IMR-90 (cell line): ENCODE measurements at regions not wholly inside any gene's neighbourhood (a gene's known extent, or its start where the extent isn't known, plus 50 kb on each side); places are given as distances from the start of the nearest gene placed in this dataset.

Experiments used
- ATAC-seq: fragments of 200-7000 bp; cut with Tn5 transposase; 2 replicates; pipeline ENCODE4 v1.9.1; 2020; ENCODE audit warnings: low read depth, mild to moderate bottlenecking, moderate library complexity
- BruUV-seq: library from RNA; stranded (reverse); fragments of 400-500 nt; replicated peaks from 2 replicates; lab custom pipeline; 2021; lab: Mats Ljungman, UMichigan
- CTCF ChIA-PET: fragments of 300-600 bp; formaldehyde crosslinking; extraction: SDS; loops from one replicate; lab custom pipeline; 2021; ENCODE audit warnings: antibody characterized with exemption; lab: Yijun Ruan, JAX
- POLR2A ChIA-PET: fragments of 300-600 bp; sonication (Branson Sonifier 250); formaldehyde crosslinking; loops from one replicate; lab custom pipeline; 2022; ENCODE audit warnings: antibody characterized with exemption; ENCODE audit not compliant: unreplicated experiment; lab: Charles Lee
- DNase-seq: peaks from one replicate; pipeline ENCODE4 v3.0.0; 2013
- H2AFZ ChIP-seq: replicated peaks from 2 replicates; pipeline ENCODE3; 2013; ENCODE audit warnings: low read length, mild to moderate bottlenecking; ENCODE audit not compliant: poor library complexity
- H2AK5ac ChIP-seq: 2 replicates; pipeline ENCODE4 v1.6.1; 2013; ENCODE audit warnings: low read depth, low read length, inconsistent platforms
- H2AK9ac ChIP-seq: replicated peaks from 2 replicates; pipeline ENCODE3; 2013; ENCODE audit warnings: mild to moderate bottlenecking, low read depth, low read length, moderate library complexity; ENCODE audit not compliant: poor library complexity
- H2BK120ac ChIP-seq: 2 replicates; pipeline ENCODE4 v1.6.1; 2013; ENCODE audit warnings: low read depth, low read length, inconsistent platforms
- H2BK15ac ChIP-seq: 3 replicates; pipeline ENCODE4 v1.6.1; 2013; ENCODE audit warnings: low read depth, low read length, inconsistent platforms
- H2BK20ac ChIP-seq: 2 replicates; pipeline ENCODE4 v1.6.1; 2013; ENCODE audit warnings: low read depth, mild to moderate bottlenecking, inconsistent platforms, low read length, moderate library complexity
- H2BK5ac ChIP-seq: 2 replicates; pipeline ENCODE4 v1.6.1; 2013; ENCODE audit warnings: mild to moderate bottlenecking, low read depth, low read length, inconsistent platforms; ENCODE audit not compliant: poor library complexity, severe bottlenecking
- H3K14ac ChIP-seq: replicated peaks from 2 replicates; pipeline ENCODE4 v1.6.1; 2013; ENCODE audit warnings: low read depth, low read length, inconsistent platforms
- H3K18ac ChIP-seq: 2 replicates; pipeline ENCODE4 v1.6.1; 2013; ENCODE audit warnings: low read depth, low read length, control low read depth
- H3K23ac ChIP-seq: 2 replicates; pipeline ENCODE4 v1.6.1; 2013; ENCODE audit warnings: low read depth, low read length, inconsistent platforms
- H3K27ac ChIP-seq: 2 replicates; pipeline ENCODE4 v1.5.1; 2013; ENCODE audit warnings: mild to moderate bottlenecking, control low read depth, low read length; ENCODE audit not compliant: insufficient read depth
- H3K27me3 ChIP-seq: 2 replicates; pipeline ENCODE4 v1.6.1; 2013; ENCODE audit warnings: low read length; ENCODE audit not compliant: control insufficient read depth, insufficient read depth
- H3K36me3 ChIP-seq: 2 replicates; pipeline ENCODE4 v1.6.1; 2013; ENCODE audit warnings: low read length, mixed read lengths; ENCODE audit not compliant: control insufficient read depth, insufficient read depth
- H3K4ac ChIP-seq: 2 replicates; pipeline ENCODE4 v1.6.1; 2013; ENCODE audit warnings: low read depth, low read length, inconsistent platforms
- H3K4me1 ChIP-seq: 2 replicates; pipeline ENCODE4 v1.6.1; 2013; ENCODE audit warnings: low read length, mixed read lengths; ENCODE audit not compliant: control insufficient read depth, insufficient read depth
- H3K4me2 ChIP-seq: 2 replicates; pipeline ENCODE4 v1.6.1; 2013; ENCODE audit warnings: low read depth, mild to moderate bottlenecking, control low read depth, low read length, moderate library complexity
- H3K4me3 ChIP-seq: 2 replicates; pipeline ENCODE4 v1.5.1; 2013; ENCODE audit warnings: low read depth, mild to moderate bottlenecking, control low read depth, low read length, moderate library complexity; ENCODE audit not compliant: insufficient read depth
- H3K56ac ChIP-seq: 2 replicates; pipeline ENCODE4 v1.6.1; 2013; ENCODE audit warnings: low read length, inconsistent platforms; ENCODE audit not compliant: insufficient read depth; ENCODE audit errors: extremely low read depth
- H3K79me1 ChIP-seq, 2 experiments: 2 replicates each; pipeline ENCODE4 v1.6.1; 2013; ENCODE audit warnings: low read length in 2 of 2, inconsistent platforms in 1 of 2, low read depth in 1 of 2
- H3K9ac ChIP-seq: 2 replicates; pipeline ENCODE4 v1.6.1; 2013; ENCODE audit warnings: low read depth, low read length, control low read depth
- H3K9me1 ChIP-seq: 2 replicates; pipeline ENCODE4 v1.6.1; 2013; ENCODE audit warnings: low read length, inconsistent platforms; ENCODE audit not compliant: insufficient read depth
- H3K9me3 ChIP-seq: 2 replicates; pipeline ENCODE4 v1.6.1; 2013; ENCODE audit warnings: low read length; ENCODE audit not compliant: control insufficient read depth, insufficient read depth
- H4K20me1 ChIP-seq: 2 replicates; pipeline ENCODE4 v1.6.1; 2013; ENCODE audit warnings: low read length, inconsistent platforms; ENCODE audit not compliant: insufficient read depth
- H4K5ac ChIP-seq: 2 replicates; pipeline ENCODE4 v1.6.1; 2013; ENCODE audit warnings: mild to moderate bottlenecking, low read depth, low read length, control low read depth
- H4K8ac ChIP-seq, 2 experiments: 2 replicates each; pipeline ENCODE4 v1.6.1; 2013; ENCODE audit warnings: low read depth in 2 of 2, low read length in 2 of 2, control low read depth in 1 of 2, inconsistent platforms in 1 of 2
- H4K91ac ChIP-seq: 2 replicates; pipeline ENCODE4 v1.6.1; 2013; ENCODE audit warnings: low read depth, low read length, inconsistent platforms; ENCODE audit not compliant: insufficient read depth
- BHLHE40 ChIP-seq: fragments of 150-350 bp; IDR thresholded peaks from 2 replicates; pipeline ENCODE4 v1.6.1; 2016; ENCODE audit warnings: mild to moderate bottlenecking, low read depth, low read length
- CEBPB ChIP-seq: IDR thresholded peaks from 2 replicates; pipeline ENCODE4 v1.6.1; 2012; ENCODE audit warnings: low read depth, low read length, improper control_type of control experiment
- CHD1 ChIP-seq: IDR thresholded peaks from 2 replicates; pipeline ENCODE4 v1.6.1; 2012; ENCODE audit warnings: low read depth, low read length, improper control_type of control experiment
- CTCF ChIP-seq: conservative IDR thresholded peaks from 2 replicates; pipeline ENCODE4 v1.5.1; 2012; ENCODE audit warnings: mild to moderate bottlenecking, low read depth, low read length, improper control_type of control experiment
- ELK1 ChIP-seq: fragments of 150-350 bp; IDR thresholded peaks from 2 replicates; pipeline ENCODE4 v1.6.1; 2016; ENCODE audit warnings: low read depth, mild to moderate bottlenecking, low read length, moderate library complexity, borderline replicate concordance
- FOS ChIP-seq: fragments of 150-350 bp; IDR thresholded peaks from 2 replicates; pipeline ENCODE4 v1.6.1; 2016; ENCODE audit warnings: low read depth, low read length
- MAFK ChIP-seq: IDR thresholded peaks from 2 replicates; pipeline ENCODE4 v1.6.1; 2012; ENCODE audit warnings: low read depth, low read length, improper control_type of control experiment
- MAZ ChIP-seq: IDR thresholded peaks from 2 replicates; pipeline ENCODE4 v1.6.1; 2012; ENCODE audit warnings: low read depth, mild to moderate bottlenecking, low read length, improper control_type of control experiment, moderate library complexity, borderline replicate concordance
- MXI1 ChIP-seq: IDR thresholded peaks from 2 replicates; pipeline ENCODE4 v1.6.1; 2012; ENCODE audit warnings: low read depth, mild to moderate bottlenecking, low read length, moderate library complexity, borderline replicate concordance
- NFE2L2 ChIP-seq: fragments of 150-350 bp; IDR thresholded peaks from 2 replicates; pipeline ENCODE4 v1.6.1; 2016; ENCODE audit warnings: low read depth, mild to moderate bottlenecking, low read length
- POLR2A ChIP-seq: IDR thresholded peaks from 2 replicates; pipeline ENCODE4 v1.6.1; 2012; ENCODE audit warnings: mild to moderate bottlenecking, low read depth, low read length
- RAD21 ChIP-seq: IDR thresholded peaks from 2 replicates; pipeline ENCODE4 v1.6.1; 2012; ENCODE audit warnings: low read length, improper control_type of control experiment
- RCOR1 ChIP-seq: IDR thresholded peaks from 2 replicates; pipeline ENCODE4 v1.6.1; 2012; ENCODE audit warnings: mild to moderate bottlenecking, low read length, improper control_type of control experiment; ENCODE audit not compliant: insufficient replicate concordance
- RFX5 ChIP-seq: IDR thresholded peaks from 2 replicates; pipeline ENCODE4 v1.8.0; 2012; ENCODE audit warnings: low read depth, mild to moderate bottlenecking, low read length, moderate library complexity
- SMC3 ChIP-seq: fragments of 150-350 bp; IDR thresholded peaks from 2 replicates; pipeline ENCODE4 v1.6.1; 2016; ENCODE audit warnings: low read depth, mild to moderate bottlenecking, antibody characterized with exemption, low read length, moderate library complexity
- USF2 ChIP-seq: fragments of 150-350 bp; IDR thresholded peaks from 2 replicates; pipeline ENCODE4 v1.6.1; 2017; ENCODE audit warnings: mild to moderate bottlenecking, antibody characterized with exemption, low read length, low read depth
- WGBS, 2 experiments: methylation state at CpG; one replicate each; pipeline versions ENCODE4 v1.1.5 to v1.1.7; 2013; ENCODE audit warnings: missing lambda C conversion rate in 2 of 2; ENCODE audit not compliant: insufficient read length in 1 of 2; ENCODE audit errors: extremely low coverage in 2 of 2; 5-methylcytosine and 5-hydroxymethylcytosine counted together
- dilution Hi-C: fragments of 300-500 bp; cut with HindIII; formaldehyde crosslinking; loops from one replicate; pipeline ENCODE4 v1.14.3; 2018; ENCODE audit warnings: low sequenced_read_pairs; ENCODE audit not compliant: unreplicated experiment
- in situ Hi-C: fragments of 300-500 bp; cut with MboI; formaldehyde crosslinking; loops from 3 replicates; pipeline ENCODE4 v1.14.3; 2019; ENCODE audit warnings: low sequenced_read_pairs, inconsistent platforms, mixed read lengths
- intact Hi-C: fragments of 100-400 bp; cut with micrococcal nuclease; formaldehyde crosslinking; loops from 2 replicates; pipeline ENCODE4 v1.10.0; 2022

- H3K27me3 ChIP-seq, result no peaks in the 10 kb centered on the region
- no peak for DNase-seq
- H3K36me3 ChIP-seq, result no peaks in the 10 kb centered on the region
- ChIA-PET POLR2A (no interaction called here), CTCF (no interaction called here)
- no peaks in the 10 kb centered on the region for H3K79me1 ChIP-seq
- intact Hi-C loops, result no loop called here
- H3K23ac ChIP-seq, result no peak overlapping the region
- H4K91ac ChIP-seq, result no peak overlapping the region
- no peak overlapping the region for H2BK120ac ChIP-seq
- no peak overlapping the region for H2AK5ac ChIP-seq
- no peak overlapping the region for H2BK5ac ChIP-seq
- no peak overlapping the region for H4K8ac ChIP-seq
- H3K27ac ChIP-seq, result no peak overlapping the region
- H3K9ac ChIP-seq, result no peak overlapping the region
- ATAC-seq, result no peak
- dilution Hi-C loops, result no loop called here
- H3K18ac ChIP-seq, result no peak overlapping the region
- H3K56ac ChIP-seq, result no peak overlapping the region
- no peak overlapping the region for H3K4me3 ChIP-seq
- H2BK15ac ChIP-seq, result no peak overlapping the region
- no peak overlapping the region for H2AK9ac ChIP-seq
- TF ChIP-seq CTCF, result no peak
- TF ChIP-seq USF2, result no peak
- TF ChIP-seq CHD1, result no peak
- no peak for TF ChIP-seq RAD21
- TF ChIP-seq MXI1, result no peak
- TF ChIP-seq CEBPB, result no peak
- TF ChIP-seq NFE2L2, result no peak
- no peak for TF ChIP-seq MAZ
- TF ChIP-seq BHLHE40, result no peak
- TF ChIP-seq RCOR1, result no peak
- no peak for TF ChIP-seq FOS
- TF ChIP-seq RFX5, result no peak
- TF ChIP-seq POLR2A, result no peak
- no peak for TF ChIP-seq MAFK
- no peak for TF ChIP-seq ELK1
- no peak for TF ChIP-seq SMC3
- 33% methylated on average over 2 of the region's 4 CpGs; no CpG with 5 or more reads in 1 of the 2 experiments for WGBS, 2 experiments
- no peaks in the 10 kb centered on the region for H3K9me1 ChIP-seq
- no peak overlapping the region for H3K4me2 ChIP-seq
- in situ Hi-C loops, result no loop called here
- no peak overlapping the region for H4K5ac ChIP-seq
- H2AFZ ChIP-seq, result no peak overlapping the region
- no peak overlapping the region for H3K4ac ChIP-seq
- no peak overlapping the region for H2BK20ac ChIP-seq
- no peaks in the 10 kb centered on the region for H3K4me1 ChIP-seq
- no peaks in the 10 kb centered on the region for H4K20me1 ChIP-seq
- no peak overlapping the region for H3K14ac ChIP-seq
- no TSS peak for BruUV-seq
- peaks cover 8% of the 10 kb centered on the region for H3K9me3 ChIP-seq
Measured at GRCh38 chr9:101846161-101846560, 107.7 kb upstream of the GRIN3A start.
